Activated T-helper 2 cell treated with anti-CD3 and anti-CD28 coated beads, Interferon-gamma antibody, Interleukin-2, Interleukin-4, amounts not matched to agents 10 μg/mL and 5 μg/mL and 100 μg/mL, durations not matched to agents 14 hours and 24 hours and 36 hours (primary cell): ENCODE measurements at regions not wholly inside any gene's neighbourhood (a gene's known extent, or its start where the extent isn't known, plus 50 kb on each side); places are given as distances from the start of the nearest gene placed in this dataset.

ENCODE experiments used
- DNase-seq: peaks from one replicate; pipeline ENCODE4 v3.0.0; 2021; ENCODE audit warnings: low spot score
- H3K27ac Mint-ChIP-seq: one replicate; pipeline ENCODE4 v1.8.0; 2021; ENCODE audit warnings: mixed read lengths
- H3K27me3 Mint-ChIP-seq: one replicate; pipeline ENCODE4 v1.8.0; 2021; ENCODE audit warnings: low read depth, mixed read lengths
- H3K36me3 Mint-ChIP-seq: one replicate; pipeline ENCODE4 v1.8.0; 2021; ENCODE audit warnings: low read depth, mixed read lengths
- H3K4me1 Mint-ChIP-seq: one replicate; pipeline ENCODE4 v1.8.0; 2021; ENCODE audit warnings: low read depth, mixed read lengths
- H3K4me3 Mint-ChIP-seq: one replicate; pipeline ENCODE4 v1.8.0; 2021; ENCODE audit warnings: low read depth, mild to moderate bottlenecking, moderate library complexity, mixed read lengths
- H3K9me3 Mint-ChIP-seq: one replicate; pipeline ENCODE4 v1.8.0; 2021; ENCODE audit warnings: mixed read lengths
- intact Hi-C: fragments of 100-400 bp; cut with micrococcal nuclease; formaldehyde crosslinking; loops from one replicate; pipeline ENCODE4 v1.15.1; 2023

DNA sequence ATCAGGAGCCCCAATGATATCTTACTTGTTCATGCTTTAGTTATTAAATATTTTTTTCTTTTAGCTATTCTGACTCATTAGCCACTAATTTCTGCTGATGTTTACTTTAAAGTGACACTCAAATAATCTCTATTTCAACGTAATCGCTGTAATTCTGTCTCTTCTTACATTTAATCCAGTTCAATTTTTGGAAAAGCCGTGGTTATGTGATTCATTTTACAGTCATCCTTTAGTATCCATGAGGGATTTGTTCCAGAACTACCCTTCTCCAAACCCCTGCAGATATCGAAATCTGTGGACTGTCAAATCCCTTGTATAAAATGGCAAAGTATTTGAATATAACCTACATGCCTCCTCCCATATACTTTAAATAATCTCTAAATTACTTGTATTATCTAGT, 1103.4 kb downstream of the LRFN5 start:
- Mint-ChIP-seq H3K36me3 (no peaks in the 10 kb centered on the region), H3K27ac (no peak overlapping the region), H3K27me3 (no peaks in the 10 kb centered on the region), H3K9me3 (peaks cover 23% of the 10 kb centered on the region), H3K4me3 (no peak overlapping the region), H3K4me1 (no peaks in the 10 kb centered on the region)
- intact Hi-C loops = no loop called here
- no peak for DNase-seq

GRCh38 chr14:42703501-42703900, 1096.8 kb downstream of the LRFN5 start:
- Mint-ChIP-seq H3K9me3 (peaks cover 20% of the 10 kb centered on the region), H3K27ac (no peak overlapping the region), H3K36me3 (no peaks in the 10 kb centered on the region), H3K27me3 (no peaks in the 10 kb centered on the region), H3K4me3 (no peak overlapping the region), H3K4me1 (no peaks in the 10 kb centered on the region)
- no peak for DNase-seq
- intact Hi-C loops = no loop called here

DNA sequence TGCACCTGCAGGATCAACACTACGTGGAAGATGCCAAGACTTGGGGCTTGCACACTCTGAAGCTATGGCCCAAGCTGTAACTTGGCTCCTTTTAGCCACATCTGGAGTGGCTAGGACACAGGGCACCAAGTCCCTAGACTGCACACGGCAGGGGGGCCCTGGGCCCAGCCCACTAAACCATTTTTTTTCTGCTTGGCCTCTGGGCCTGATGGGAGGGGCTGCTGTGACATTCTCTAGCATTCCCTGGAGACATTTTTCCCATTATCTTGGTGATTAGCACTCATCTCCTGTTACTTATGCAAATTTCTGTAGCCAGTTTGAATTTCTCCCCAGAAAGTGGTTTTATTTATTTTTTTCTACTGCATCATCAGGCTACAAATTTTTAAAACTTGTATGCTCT, 1080.7 kb downstream of the LRFN5 start:
- H3K27ac Mint-ChIP-seq = no peak overlapping the region
- H3K9me3 Mint-ChIP-seq = peaks cover 54% of the 10 kb centered on the region
- intact Hi-C loops = no loop called here
- H3K36me3 Mint-ChIP-seq = no peaks in the 10 kb centered on the region
- no peaks in the 10 kb centered on the region for H3K4me1 Mint-ChIP-seq
- no peak overlapping the region for H3K4me3 Mint-ChIP-seq
- DNase-seq = no peak
- H3K27me3 Mint-ChIP-seq = no peaks in the 10 kb centered on the region

DNA sequence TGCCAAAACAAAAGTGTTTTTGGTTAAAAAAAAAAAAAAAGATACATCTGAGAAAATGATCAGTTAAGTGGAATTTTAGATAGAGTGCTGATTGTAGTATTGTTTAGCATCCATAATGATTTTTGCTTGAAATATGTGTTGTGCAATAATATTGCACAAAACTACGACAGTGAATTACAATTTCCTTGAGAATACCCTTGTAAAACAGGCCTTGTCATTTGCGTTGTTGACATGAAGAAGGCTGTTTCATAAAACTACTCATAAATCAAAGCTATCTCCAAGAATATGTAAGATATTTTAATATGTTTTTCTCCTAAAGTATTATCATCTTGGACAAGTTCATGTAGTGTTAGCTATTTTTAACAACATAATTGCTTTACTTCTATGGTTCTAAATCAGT, 1077.0 kb downstream of the LRFN5 start:
- Mint-ChIP-seq H3K9me3 (peaks cover 31% of the 10 kb centered on the region), H3K4me1 (no peaks in the 10 kb centered on the region), H3K36me3 (no peaks in the 10 kb centered on the region), H3K4me3 (no peak overlapping the region), H3K27me3 (no peaks in the 10 kb centered on the region), H3K27ac (no peak overlapping the region)
- intact Hi-C loops = no loop called here
- DNase-seq = no peak

GRCh38 chr14:42676636-42677035, 1070.0 kb downstream of the LRFN5 start:
- Mint-ChIP-seq H3K36me3 (no peaks in the 10 kb centered on the region), H3K27me3 (no peaks in the 10 kb centered on the region), H3K4me1 (no peaks in the 10 kb centered on the region), H3K4me3 (no peak overlapping the region), H3K9me3 (peaks cover 31% of the 10 kb centered on the region), H3K27ac (no peak overlapping the region)
- no peak for DNase-seq
- intact Hi-C loops = no loop called here

- H3K27ac Mint-ChIP-seq = no peak overlapping the region
- H3K4me3 Mint-ChIP-seq = no peak overlapping the region
- H3K9me3 Mint-ChIP-seq = peaks cover 32% of the 10 kb centered on the region
- no peaks in the 10 kb centered on the region for H3K4me1 Mint-ChIP-seq
- no peaks in the 10 kb centered on the region for H3K36me3 Mint-ChIP-seq
- H3K27me3 Mint-ChIP-seq = no peaks in the 10 kb centered on the region
- intact Hi-C loops = no loop called here
- DNase-seq = no peak
Observed at GRCh38 chr14:42673963-42674362, 1067.3 kb downstream of the LRFN5 start.

DNA sequence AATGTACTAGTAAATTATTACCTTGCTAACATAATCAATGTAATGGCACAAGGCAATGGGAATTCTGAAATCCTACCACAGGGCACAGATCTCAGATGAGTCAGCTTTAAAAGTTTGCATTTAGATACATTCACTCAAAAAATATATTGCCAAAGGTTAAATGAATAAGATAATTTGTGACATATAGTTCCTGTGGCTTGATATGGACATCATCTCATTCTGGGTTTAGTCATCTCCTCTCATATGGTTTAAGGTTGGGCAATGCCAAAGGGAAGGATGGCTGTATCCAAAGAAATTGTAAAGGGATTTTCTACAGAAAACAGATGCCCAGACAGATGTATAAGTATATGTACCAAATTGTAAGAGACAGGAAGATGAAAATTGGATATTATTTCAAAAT, 1065.0 kb downstream of the LRFN5 start:
- H3K9me3 Mint-ChIP-seq = peaks cover 44% of the 10 kb centered on the region
- DNase-seq = no peak
- intact Hi-C loops = no loop called here
- H3K4me1 Mint-ChIP-seq = no peaks in the 10 kb centered on the region
- no peak overlapping the region for H3K4me3 Mint-ChIP-seq
- no peaks in the 10 kb centered on the region for H3K36me3 Mint-ChIP-seq
- H3K27me3 Mint-ChIP-seq = no peaks in the 10 kb centered on the region
- H3K27ac Mint-ChIP-seq = no peak overlapping the region

GRCh38 chr14:42665083-42665482, 1058.4 kb downstream of the LRFN5 start:
- H3K4me3 Mint-ChIP-seq = no peak overlapping the region
- no peak overlapping the region for H3K27ac Mint-ChIP-seq
- no peaks in the 10 kb centered on the region for H3K4me1 Mint-ChIP-seq
- intact Hi-C loops = no loop called here
- no peak for DNase-seq
- no peaks in the 10 kb centered on the region for H3K36me3 Mint-ChIP-seq
- H3K27me3 Mint-ChIP-seq = no peaks in the 10 kb centered on the region
- peaks cover 52% of the 10 kb centered on the region for H3K9me3 Mint-ChIP-seq

DNA sequence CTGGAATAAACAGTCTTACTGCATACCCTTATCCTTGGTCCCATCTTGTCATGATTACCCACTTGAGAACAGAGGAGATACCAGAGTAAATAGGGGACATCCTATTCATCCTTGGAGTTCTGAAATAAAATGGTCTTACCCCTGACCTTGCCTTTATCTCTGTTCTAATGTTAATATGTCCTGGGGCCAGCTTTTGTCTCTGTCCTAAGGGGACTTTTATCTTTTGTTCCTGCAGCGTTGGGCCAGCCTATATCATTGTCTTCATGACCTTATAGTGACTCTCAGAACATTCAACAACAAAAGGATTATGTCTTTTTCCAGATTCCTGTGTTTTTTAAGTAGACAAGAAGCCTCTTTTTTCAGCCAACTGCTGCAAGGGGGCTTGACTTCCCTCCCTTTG, 1057.5 kb downstream of the LRFN5 start:
- H3K36me3 Mint-ChIP-seq = no peaks in the 10 kb centered on the region
- H3K9me3 Mint-ChIP-seq = peaks cover 57% of the 10 kb centered on the region
- intact Hi-C loops = no loop called here
- no peaks in the 10 kb centered on the region for H3K4me1 Mint-ChIP-seq
- no peak overlapping the region for H3K4me3 Mint-ChIP-seq
- H3K27me3 Mint-ChIP-seq = no peaks in the 10 kb centered on the region
- no peak for DNase-seq
- no peak overlapping the region for H3K27ac Mint-ChIP-seq

- Mint-ChIP-seq H3K36me3 (no peaks in the 10 kb centered on the region), H3K27me3 (no peaks in the 10 kb centered on the region), H3K9me3 (peaks cover 32% of the 10 kb centered on the region)
Observed at GRCh38 chr14:42654707-42655106, 1048.0 kb downstream of the LRFN5 start.

DNA sequence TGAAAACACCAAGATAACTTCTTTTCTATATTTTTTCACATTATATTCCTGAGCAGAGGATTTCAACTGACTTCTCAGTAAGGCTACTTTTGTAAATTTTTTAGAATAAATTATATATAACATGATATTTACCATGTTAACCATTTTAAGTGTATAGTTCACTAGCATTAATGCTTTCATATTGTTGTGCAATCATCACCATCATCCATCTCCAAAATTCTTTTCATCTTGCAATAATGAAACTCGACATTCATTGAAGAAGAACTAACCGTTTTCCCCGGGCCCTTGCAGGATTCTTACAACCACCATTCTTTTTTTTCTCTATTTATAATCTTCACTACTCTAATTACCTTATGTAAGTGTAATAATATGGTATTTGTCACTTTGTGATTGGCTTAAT, 1036.1 kb downstream of the LRFN5 start:
- Mint-ChIP-seq H3K4me3 (no peak overlapping the region), H3K4me1 (no peaks in the 10 kb centered on the region), H3K27ac (no peak overlapping the region), H3K9me3 (peaks cover 38% of the 10 kb centered on the region), H3K27me3 (no peaks in the 10 kb centered on the region), H3K36me3 (no peaks in the 10 kb centered on the region)
- DNase-seq = no peak
- intact Hi-C loops = no loop called here

More at GRCh38 chr14:42654707-42655106, 1048.0 kb downstream of the LRFN5 start:
- Mint-ChIP-seq H3K4me3 (no peak overlapping the region), H3K27ac (no peak overlapping the region), H3K4me1 (no peaks in the 10 kb centered on the region)
- DNase-seq = no peak
- intact Hi-C loops = no loop called here

- intact Hi-C loops = no loop called here
- Mint-ChIP-seq H3K4me1 (no peaks in the 10 kb centered on the region), H3K27ac (no peak overlapping the region), H3K36me3 (no peaks in the 10 kb centered on the region), H3K27me3 (no peaks in the 10 kb centered on the region), H3K9me3 (peaks cover 38% of the 10 kb centered on the region), H3K4me3 (no peak overlapping the region)
- no peak for DNase-seq
Observed at GRCh38 chr14:42633504-42634095, 1026.9 kb downstream of the LRFN5 start.

DNA sequence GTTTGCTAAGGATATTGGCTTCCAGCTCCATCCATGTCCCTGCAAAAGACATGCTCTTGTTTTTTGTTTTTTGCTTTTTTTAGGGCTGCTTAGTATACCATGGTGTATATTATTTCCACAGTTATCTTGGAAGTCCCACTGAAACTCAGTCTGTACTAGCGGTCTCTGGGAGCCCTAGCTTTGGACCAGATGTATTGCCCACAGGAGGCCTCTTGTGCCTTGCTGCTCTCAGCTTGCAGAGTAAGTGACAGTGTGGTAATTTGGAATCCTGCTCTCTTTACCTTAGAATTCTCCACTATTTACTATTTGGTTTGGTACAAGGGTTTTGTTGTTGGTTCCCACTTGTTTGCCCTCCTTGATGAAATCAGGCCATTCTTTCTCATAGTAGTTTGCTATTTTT, 1022.9 kb downstream of the LRFN5 start:
- Mint-ChIP-seq H3K9me3 (peaks cover 35% of the 10 kb centered on the region), H3K4me3 (no peak overlapping the region), H3K36me3 (no peaks in the 10 kb centered on the region), H3K4me1 (no peaks in the 10 kb centered on the region), H3K27ac (no peak overlapping the region), H3K27me3 (no peaks in the 10 kb centered on the region)
- intact Hi-C loops = no loop called here
- no peak for DNase-seq

DNA sequence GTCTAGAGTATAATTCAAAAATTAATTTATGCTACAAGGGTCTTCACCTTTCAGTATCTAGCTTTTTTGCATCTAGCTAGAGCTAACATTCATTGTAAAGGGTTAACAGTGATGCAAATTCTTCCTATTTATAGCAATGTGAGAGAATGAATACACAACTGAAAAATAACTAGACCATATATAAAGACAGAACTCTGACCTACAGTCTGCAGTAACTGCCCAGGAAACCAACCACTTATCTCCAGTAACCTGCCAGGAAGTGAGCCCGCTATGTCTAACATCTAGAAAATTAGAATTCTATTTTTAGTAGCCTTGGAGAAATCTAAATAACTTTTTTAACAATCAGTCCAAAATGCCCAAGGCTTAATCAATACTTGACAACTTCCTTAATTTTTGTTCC, 1021.9 kb downstream of the LRFN5 start:
- DNase-seq = no peak
- Mint-ChIP-seq H3K9me3 (peaks cover 30% of the 10 kb centered on the region), H3K4me1 (no peaks in the 10 kb centered on the region), H3K27me3 (no peaks in the 10 kb centered on the region), H3K4me3 (no peak overlapping the region), H3K27ac (no peak overlapping the region), H3K36me3 (no peaks in the 10 kb centered on the region)
- intact Hi-C loops = no loop called here
